H1 (cell line): ENCODE measurements at regions not wholly inside any gene's neighbourhood (a gene's known extent, or its start where the extent isn't known, plus 50 kb on each side); places are given as distances from the start of the nearest gene placed in this dataset.

ENCODE experiments used
- CTCF ChIA-PET: fragments of 300-600 bp; sonication (Branson Sonifier 250); formaldehyde crosslinking; loops from one replicate; lab custom pipeline; 2021; ENCODE audit not compliant: partially characterized antibody; lab: Charles Lee
- POLR2A ChIA-PET: fragments of 300-600 bp; sonication (Branson Sonifier 250); formaldehyde crosslinking; loops from one replicate; lab custom pipeline; 2021; ENCODE audit warnings: inconsistent platforms; ENCODE audit not compliant: partially characterized antibody; lab: Charles Lee
- DNase-seq, 2 experiments: peaks; one replicate each; pipeline versions ENCODE4 v3.0.0 to v3.0.0-alpha.2; 2010 to 2022; ENCODE audit warnings: low spot score in 2 of 2, low read depth in 1 of 2, mixed read lengths in 1 of 2
- FAIRE-seq: peaks from 2 replicates; lab custom pipeline; 2011; peaks lifted over from hg19 to GRCh38; lab: Jason Lieb, UNC
- H2AFZ ChIP-seq: 2 replicates; pipeline ENCODE4 v1.8.1; 2012; ENCODE audit warnings: low read length, inconsistent platforms
- H2AK5ac ChIP-seq: 2 replicates; pipeline ENCODE4 v1.6.1; 2013; ENCODE audit warnings: low read depth, low read length
- H2BK120ac ChIP-seq: replicated peaks from 2 replicates; pipeline ENCODE3; 2013; ENCODE audit warnings: low read depth, low read length, inconsistent platforms
- H2BK12ac ChIP-seq: 2 replicates; pipeline ENCODE4 v1.6.1; 2013; ENCODE audit warnings: low read depth, low read length
- H2BK15ac ChIP-seq: 2 replicates; pipeline ENCODE4 v1.6.1; 2013; ENCODE audit warnings: low read length
- H2BK20ac ChIP-seq: 2 replicates; pipeline ENCODE4 v1.6.1; 2013; ENCODE audit warnings: low read length
- H2BK5ac ChIP-seq: 2 replicates; pipeline ENCODE4 v1.6.1; 2013; ENCODE audit warnings: low read depth, low read length
- H3K14ac ChIP-seq: 2 replicates; pipeline ENCODE4 v1.6.1; 2013; ENCODE audit warnings: inconsistent platforms; ENCODE audit not compliant: insufficient read length
- H3K18ac ChIP-seq: 2 replicates; pipeline ENCODE4 v1.6.1; 2013; ENCODE audit warnings: low read length; ENCODE audit errors: extremely low read depth
- H3K23ac ChIP-seq: 2 replicates; pipeline ENCODE4 v1.6.1; 2013; ENCODE audit warnings: inconsistent platforms; ENCODE audit not compliant: insufficient read length
- H3K23me2 ChIP-seq: 2 replicates; pipeline ENCODE4 v1.6.1; 2013; ENCODE audit warnings: low read depth, low read length
- H3K27ac ChIP-seq: 2 replicates; pipeline ENCODE4 v1.6.1; 2011; ENCODE audit warnings: low read depth, low read length, inconsistent platforms
- H3K27me3 ChIP-seq, 4 experiments: replicated peaks in 1 of 4; 1 replicate in 1 of 4; 2 replicates in 3 of 4; pipeline versions ENCODE4 v1.6.1 to v1.8.1; 2011 to 2013; ENCODE audit warnings: low read length in 3 of 4, mild to moderate bottlenecking in 3 of 4, inconsistent platforms in 2 of 4, mixed read lengths in 2 of 4, moderate library complexity in 1 of 4; ENCODE audit not compliant: control insufficient read depth in 3 of 4, insufficient read depth in 3 of 4; ENCODE audit errors: extremely low read depth in 1 of 4
- H3K36me3 ChIP-seq, 4 experiments: 2 replicates each; pipeline versions ENCODE4 v1.6.1 to v1.8.1; 2011 to 2013; ENCODE audit warnings: mild to moderate bottlenecking in 4 of 4, low read length in 3 of 4, moderate library complexity in 2 of 4, control low read depth in 1 of 4, inconsistent platforms in 1 of 4; ENCODE audit not compliant: insufficient read depth in 4 of 4, control insufficient read depth in 2 of 4
- H3K4ac ChIP-seq: replicated peaks from 2 replicates; pipeline ENCODE3; 2013; ENCODE audit warnings: low read length, low read depth, mixed read lengths, inconsistent platforms; ENCODE audit not compliant: insufficient read length
- H3K4me1 ChIP-seq, 4 experiments: replicated peaks in 1 of 4; 1 replicate in 1 of 4; 2 replicates in 3 of 4; pipeline versions ENCODE4 v1.6.1 to v1.8.1; 2011 to 2013; ENCODE audit warnings: low read length in 3 of 4, inconsistent platforms in 2 of 4, mixed read lengths in 1 of 4; ENCODE audit not compliant: insufficient read depth in 4 of 4, control insufficient read depth in 3 of 4
- H3K4me2 ChIP-seq, 2 experiments: 2 replicates each; pipeline versions ENCODE4 v1.6.1 to v1.8.1; 2011 to 2013; ENCODE audit warnings: low read depth in 2 of 2, low read length in 2 of 2, control low read depth in 1 of 2, inconsistent platforms in 1 of 2, mild to moderate bottlenecking in 1 of 2; ENCODE audit not compliant: insufficient read depth in 1 of 2
- H3K4me3 ChIP-seq, 4 experiments: fragments of 200-600, 300-600 bp in 1 of 4; sonication (generic), shearing (Covaris generic), sonication (Bioruptor Twin) in 1 of 4; 2 replicates each; pipeline versions ENCODE4 v1.5.1 to v1.8.1; 2011 to 2016; ENCODE audit warnings: low read length in 4 of 4, low read depth in 3 of 4, control low read depth in 2 of 4, inconsistent platforms in 2 of 4, mild to moderate bottlenecking in 2 of 4, mixed read lengths in 1 of 4, moderate library complexity in 1 of 4; ENCODE audit not compliant: insufficient read depth in 2 of 4; ENCODE audit errors: extremely low read depth in 1 of 4
- H3K56ac ChIP-seq: replicated peaks from 2 replicates; pipeline ENCODE3; 2013; ENCODE audit warnings: low read depth, mild to moderate bottlenecking, mixed read lengths, low read length, inconsistent platforms; ENCODE audit not compliant: insufficient read length
- H3K79me1 ChIP-seq: 2 replicates; pipeline ENCODE4 v1.6.1; 2013; ENCODE audit warnings: low read depth, low read length, control low read depth
- H3K79me2 ChIP-seq, 2 experiments: 2 replicates each; pipeline versions ENCODE4 v1.6.1 to v1.8.1; 2012 to 2013; ENCODE audit warnings: low read length in 2 of 2, mild to moderate bottlenecking in 2 of 2, inconsistent platforms in 1 of 2; ENCODE audit not compliant: insufficient read depth in 2 of 2, control insufficient read depth in 1 of 2
- H3K9ac ChIP-seq, 4 experiments: replicated peaks in 1 of 4; 1 replicate in 1 of 4; 2 replicates in 3 of 4; pipeline versions ENCODE4 v1.6.1 to v1.8.1; 2011 to 2013; ENCODE audit warnings: low read depth in 3 of 4, low read length in 3 of 4, control low read depth in 2 of 4, mild to moderate bottlenecking in 2 of 4, moderate library complexity in 2 of 4, inconsistent platforms in 1 of 4; ENCODE audit errors: extremely low read depth in 1 of 4
- H3K9me3 ChIP-seq, 2 experiments: 2 replicates each; pipeline versions ENCODE4 v1.6.1 to v1.8.1; 2012 to 2013; ENCODE audit warnings: mild to moderate bottlenecking in 2 of 2, moderate library complexity in 2 of 2, control low read depth in 1 of 2, inconsistent platforms in 1 of 2, low read depth in 1 of 2, low read length in 1 of 2, mixed read lengths in 1 of 2; ENCODE audit not compliant: insufficient read depth in 2 of 2
- H4K20me1 ChIP-seq, 2 experiments: replicated peaks in 1 of 2; 2 replicates each; pipeline versions ENCODE3 to v1.8.1; 2011 to 2013; ENCODE audit warnings: inconsistent platforms in 2 of 2, low read length in 2 of 2, mild to moderate bottlenecking in 1 of 2; ENCODE audit not compliant: insufficient read depth in 2 of 2, control insufficient read depth in 1 of 2
- H4K5ac ChIP-seq: 2 replicates; pipeline ENCODE4 v1.6.1; 2013; ENCODE audit warnings: low read length, low read depth, mixed read lengths, inconsistent platforms; ENCODE audit not compliant: insufficient read length
- H4K8ac ChIP-seq: 2 replicates; pipeline ENCODE4 v1.8.0; 2013; ENCODE audit warnings: mild to moderate bottlenecking, moderate library complexity, low read length, inconsistent platforms; ENCODE audit not compliant: insufficient read depth; ENCODE audit errors: extremely low read depth
- H4K91ac ChIP-seq: replicated peaks from 2 replicates; pipeline ENCODE3; 2013; ENCODE audit warnings: low read length, mixed read lengths, inconsistent platforms; ENCODE audit not compliant: insufficient read length
- ASH2L ChIP-seq: fragments of 200-600, 300-600 bp; sonication (generic); IDR thresholded peaks from one replicate; pipeline ENCODE4 v1.7.1; 2017; ENCODE audit warnings: low read length
- CHD2 ChIP-seq: IDR thresholded peaks from 2 replicates; pipeline ENCODE4 v1.6.1; 2012; ENCODE audit warnings: low read length, improper control_type of control experiment
- CREB1 ChIP-seq: IDR thresholded peaks from 2 replicates; pipeline ENCODE4 v1.6.1; 2012; ENCODE audit warnings: inconsistent platforms
- EGR1 ChIP-seq: IDR thresholded peaks from 2 replicates; pipeline ENCODE4 v1.6.1; 2011; ENCODE audit warnings: low read depth, low read length, borderline replicate concordance
- FOSL1 ChIP-seq: IDR thresholded peaks from 2 replicates; pipeline ENCODE4 v1.6.1; 2011; ENCODE audit warnings: mild to moderate bottlenecking, low read depth, low read length, moderate library complexity; ENCODE audit not compliant: insufficient read depth
- KDM1A ChIP-seq: fragments of 200-600, 300-600 bp; sonication (generic); IDR thresholded peaks from 2 replicates; pipeline ENCODE4 v1.7.1; 2016; ENCODE audit warnings: mild to moderate bottlenecking, low read length, borderline replicate concordance
- POLR2AphosphoS5 ChIP-seq: IDR thresholded peaks from 2 replicates; pipeline ENCODE4 v1.6.1; 2011; ENCODE audit warnings: low read depth, low read length
- RFX5 ChIP-seq: IDR thresholded peaks from 2 replicates; pipeline ENCODE4 v1.6.1; 2011; ENCODE audit warnings: low read depth, low read length, improper control_type of control experiment, borderline replicate concordance
- RXRA ChIP-seq: IDR thresholded peaks from 2 replicates; pipeline ENCODE4 v1.6.1; 2011; ENCODE audit warnings: low read depth, mild to moderate bottlenecking, low read length, moderate library complexity; ENCODE audit not compliant: insufficient read depth
- SAP30 ChIP-seq: fragments of 300-600 bp; sonication (generic); IDR thresholded peaks from 2 replicates; pipeline ENCODE4 v1.7.1; 2012; ENCODE audit warnings: low read length, moderate library complexity, mild to moderate bottlenecking, inconsistent platforms; ENCODE audit not compliant: insufficient read depth, insufficient replicate concordance
- SRF ChIP-seq: IDR thresholded peaks from 2 replicates; pipeline ENCODE4 v1.6.1; 2011; ENCODE audit warnings: mild to moderate bottlenecking, low read depth, low read length, moderate library complexity
- TAF1 ChIP-seq: IDR thresholded peaks from 2 replicates; pipeline ENCODE4 v1.6.1; 2011; ENCODE audit warnings: mild to moderate bottlenecking, low read depth, low read length
- ZNF274 ChIP-seq: IDR thresholded peaks from 2 replicates; pipeline ENCODE4 v1.7.0; 2012; ENCODE audit warnings: low read length, borderline replicate concordance; ENCODE audit errors: extremely low read depth
- WGBS, 2 experiments: shearing (Covaris generic) in 1 of 2; methylation state at CpG; one replicate each; pipeline versions ENCODE4 v1.1.6 to v1.1.7; 2013 to 2015; ENCODE audit warnings: low lambda C conversion rate in 2 of 2, mixed read lengths in 2 of 2, inconsistent platforms in 1 of 2, low coverage in 1 of 2, missing lambda C conversion rate in 1 of 2; ENCODE audit not compliant: insufficient replicate concordance in 2 of 2, insufficient coverage in 1 of 2, insufficient read length in 1 of 2; ENCODE audit errors: extremely low coverage in 1 of 2, missing lambda C conversion rate in 1 of 2; 5-methylcytosine and 5-hydroxymethylcytosine counted together
- TF ChIP-seq, protein P1 (sequence below): IDR thresholded peaks from 2 replicates; pipeline ENCODE4 v1.6.1; 2012; ENCODE audit warnings: inconsistent platforms

DNA sequence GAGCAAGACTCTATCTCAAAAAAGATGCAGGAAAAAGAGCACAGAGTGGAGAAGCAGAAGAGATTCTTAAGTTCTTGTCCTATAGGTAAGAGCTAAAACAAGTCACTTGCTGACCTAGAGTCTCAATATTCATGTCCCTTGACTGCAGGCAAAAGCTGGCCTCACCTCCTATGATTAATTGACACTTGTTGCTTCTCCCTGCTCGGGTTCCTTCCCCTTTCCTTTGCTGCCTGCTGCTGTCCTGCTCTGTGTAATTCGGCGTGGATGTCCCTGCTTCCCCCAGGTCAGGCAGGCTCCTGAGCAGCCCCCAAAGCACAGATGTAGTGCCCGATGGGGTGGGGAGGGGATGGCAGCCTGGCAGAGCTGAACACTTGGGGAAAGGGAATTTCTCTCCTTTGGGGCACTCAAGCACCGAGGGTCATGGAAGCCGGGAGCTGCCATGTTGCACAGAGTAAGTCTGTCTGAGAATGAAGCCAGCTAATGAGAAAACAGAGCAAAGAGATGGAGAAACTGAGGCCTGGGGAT, 60.8 kb upstream of the NUP50 start:
- no peak overlapping the region for H3K56ac ChIP-seq
- H3K27me3 ChIP-seq: peaks cover 0 to 1% (median 0%) of the 10 kb centered on the region in 4 experiments; a peak in 1 of 7 replicates
- POLR2A ChIA-PET: interaction anchor here (0.5 to 0.7 kb wide), 2 partner anchors 87 to 746 kb away, joined by 3 read pairs; no protein-coding TSS in a partner anchor
- no peak overlapping the region for H2AK5ac ChIP-seq
- CTCF ChIA-PET: interaction anchor here (0.6 to 3.8 kb wide), 10 partner anchors 9 to 477 kb away, joined by 3 to 16 read pairs (median 3); no protein-coding TSS in a partner anchor
- no peak overlapping the region for H4K5ac ChIP-seq
- H3K23ac ChIP-seq: no peak overlapping the region
- no peak overlapping the region for H2BK20ac ChIP-seq
- no peak overlapping the region for H2AFZ ChIP-seq
- H3K79me2 ChIP-seq: no peaks in the 10 kb centered on the region
- H3K4me2 ChIP-seq: no peak overlapping the region
- peak overlapping the region; percentile 53 for H4K91ac ChIP-seq
- H3K9ac ChIP-seq: no peak overlapping the region
- H3K27ac ChIP-seq: no peak overlapping the region
- H2BK5ac ChIP-seq: no peak overlapping the region
- no peak overlapping the region for H3K14ac ChIP-seq
- H3K4me1 ChIP-seq: no peaks in the 10 kb centered on the region
- no peak overlapping the region for H3K4ac ChIP-seq
- H3K9me3 ChIP-seq: no peaks in the 10 kb centered on the region
- FAIRE-seq (no peak), DNase-seq (no peak)
- H3K79me1 ChIP-seq: no peaks in the 10 kb centered on the region
- no peak overlapping the region; the same call in 1 of the 2 replicates for H2BK15ac ChIP-seq
- H2BK12ac ChIP-seq: no peak overlapping the region
- H3K18ac ChIP-seq: no peak overlapping the region
- H4K20me1 ChIP-seq: no peaks in the 10 kb centered on the region
- H2BK120ac ChIP-seq: no peak overlapping the region
- H4K8ac ChIP-seq: no peak overlapping the region; the same call in 1 of the 2 replicates
- H3K4me3 ChIP-seq: no peak overlapping the region
- 90% methylated on average over 6 of the region's 6 CpGs; no CpG with 5 or more reads in 1 of the 2 experiments for WGBS, 2 experiments
- H3K36me3 ChIP-seq: no peaks in the 10 kb centered on the region
- no peaks in the 10 kb centered on the region for H3K23me2 ChIP-seq
- TF ChIP-seq RFX5 (no peak), ZNF274 (no peak), ASH2L (no peak), POLR2AphosphoS5 (no peak), FOSL1 (no peak), SRF (no peak), SAP30 (no peak), CREB1 (no peak), RXRA (no peak), CHD2 (no peak), KDM1A (no peak), TAF1 (no peak), EGR1 (no peak)
- TF ChIP-seq, protein P1, sequence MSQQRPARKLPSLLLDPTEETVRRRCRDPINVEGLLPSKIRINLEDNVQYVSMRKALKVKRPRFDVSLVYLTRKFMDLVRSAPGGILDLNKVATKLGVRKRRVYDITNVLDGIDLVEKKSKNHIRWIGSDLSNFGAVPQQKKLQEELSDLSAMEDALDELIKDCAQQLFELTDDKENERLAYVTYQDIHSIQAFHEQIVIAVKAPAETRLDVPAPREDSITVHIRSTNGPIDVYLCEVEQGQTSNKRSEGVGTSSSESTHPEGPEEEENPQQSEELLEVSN: no peak
